IPS-15b (cell line): ENCODE measurements at regions not wholly inside any gene's neighbourhood (a gene's known extent, or its start where the extent isn't known, plus 50 kb on each side); places are given as distances from the start of the nearest gene placed in this dataset.

Experiments used
- H3K27me3 ChIP-seq: one replicate; pipeline ENCODE4 v1.6.1; 2013; ENCODE audit warnings: low read length; ENCODE audit not compliant: control insufficient read depth, insufficient read depth
- H3K36me3 ChIP-seq: one replicate; pipeline ENCODE4 v1.6.1; 2013; ENCODE audit warnings: low read length; ENCODE audit not compliant: control insufficient read depth, insufficient read depth
- H3K4me1 ChIP-seq: one replicate; pipeline ENCODE4 v1.6.1; 2013; ENCODE audit warnings: mild to moderate bottlenecking, low read length; ENCODE audit not compliant: control insufficient read depth, insufficient read depth
- H3K4me3 ChIP-seq: one replicate; pipeline ENCODE4 v1.5.1; 2013; ENCODE audit warnings: low read depth, low read length
- H3K9ac ChIP-seq: one replicate; pipeline ENCODE4 v1.6.1; 2013; ENCODE audit warnings: low read depth, mild to moderate bottlenecking, low read length
- H3K9me3 ChIP-seq: one replicate; pipeline ENCODE4 v1.6.1; 2013; ENCODE audit warnings: mild to moderate bottlenecking, low read length; ENCODE audit not compliant: control insufficient read depth, insufficient read depth

- no peaks in the 10 kb centered on the region for H3K36me3 ChIP-seq
- H3K4me1 ChIP-seq: no peaks in the 10 kb centered on the region
- no peak overlapping the region for H3K9ac ChIP-seq
- peaks cover 5% of the 10 kb centered on the region for H3K27me3 ChIP-seq
- H3K4me3 ChIP-seq: no peak overlapping the region
- peaks cover 3% of the 10 kb centered on the region for H3K9me3 ChIP-seq
Measured at GRCh38 chr20:61025536-61025935, 226.5 kb upstream of the CDH4 start.

- Histone ChIP-seq H3K9ac (no peak overlapping the region), H3K9me3 (peaks cover 3% of the 10 kb centered on the region), H3K4me3 (no peak overlapping the region), H3K27me3 (peaks cover 6% of the 10 kb centered on the region), H3K36me3 (no peaks in the 10 kb centered on the region), H3K4me1 (no peaks in the 10 kb centered on the region)
Measured at GRCh38 chr20:61026173-61026572, 225.9 kb upstream of the CDH4 start.

GRCh38 chr20:61026731-61027130 lies 225.3 kb upstream of the CDH4 start:
- H3K9ac ChIP-seq: no peak overlapping the region
- no peaks in the 10 kb centered on the region for H3K4me1 ChIP-seq
- H3K36me3 ChIP-seq: no peaks in the 10 kb centered on the region
- H3K9me3 ChIP-seq: peaks cover 3% of the 10 kb centered on the region
- peaks cover 6% of the 10 kb centered on the region for H3K27me3 ChIP-seq
- H3K4me3 ChIP-seq: no peak overlapping the region

DNA sequence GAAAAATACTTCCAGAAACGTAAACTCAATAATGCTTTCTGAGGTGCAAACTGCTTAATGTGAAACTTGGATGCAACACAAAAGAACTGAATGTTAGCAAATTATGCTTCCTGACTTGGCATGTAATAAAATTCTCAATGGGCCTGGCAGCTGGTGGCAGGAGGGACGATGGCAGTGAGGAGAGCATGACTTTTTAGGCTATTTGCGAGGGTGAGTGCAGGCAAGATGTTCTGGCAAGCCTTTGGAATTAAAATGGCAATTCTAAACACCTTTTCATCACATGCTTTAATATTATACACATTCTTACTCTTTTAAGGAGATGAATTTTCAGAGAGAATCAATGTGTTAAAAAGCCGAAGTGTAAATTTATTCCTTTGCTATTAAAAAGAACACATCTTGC lies 224.8 kb upstream of the CDH4 start:
- peaks cover 6% of the 10 kb centered on the region for H3K27me3 ChIP-seq
- H3K9me3 ChIP-seq: peaks cover 3% of the 10 kb centered on the region
- H3K36me3 ChIP-seq: no peaks in the 10 kb centered on the region
- H3K9ac ChIP-seq: no peak overlapping the region
- H3K4me1 ChIP-seq: no peaks in the 10 kb centered on the region
- H3K4me3 ChIP-seq: no peak overlapping the region

GRCh38 chr20:61030130-61030529 lies 221.9 kb upstream of the CDH4 start:
- Histone ChIP-seq H3K4me1 (no peaks in the 10 kb centered on the region), H3K4me3 (no peak overlapping the region), H3K36me3 (no peaks in the 10 kb centered on the region), H3K9ac (no peak overlapping the region), H3K27me3 (peaks cover 6% of the 10 kb centered on the region), H3K9me3 (peaks cover 3% of the 10 kb centered on the region)

GRCh38 chr20:61031101-61031830 lies 220.8 kb upstream of the CDH4 start:
- H3K9ac ChIP-seq: no peak overlapping the region
- no peaks in the 10 kb centered on the region for H3K36me3 ChIP-seq
- no peaks in the 10 kb centered on the region for H3K4me1 ChIP-seq

DNA sequence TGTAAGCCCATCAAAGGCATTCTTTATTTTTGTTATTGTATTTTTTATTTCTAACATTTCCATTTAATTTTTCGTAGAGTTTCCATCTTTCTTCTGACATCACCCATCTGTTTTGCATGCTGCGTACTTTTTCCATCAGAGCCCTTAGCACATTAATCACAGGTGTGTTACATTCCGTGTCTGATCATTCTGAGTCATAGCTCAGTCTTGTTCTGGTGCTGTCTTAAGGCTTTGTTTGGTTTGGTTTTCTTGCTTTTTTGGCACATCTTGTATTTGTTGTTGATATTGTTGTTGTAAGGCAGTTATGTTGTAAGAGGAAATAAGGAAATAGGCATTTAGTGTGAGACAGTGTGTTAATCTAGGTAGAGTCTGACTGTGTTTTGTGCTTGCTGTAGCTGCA lies 214.6 kb upstream of the CDH4 start:
- H3K4me3 ChIP-seq: no peak overlapping the region
- no peak overlapping the region for H3K9ac ChIP-seq
- H3K9me3 ChIP-seq: no peaks in the 10 kb centered on the region
- no peaks in the 10 kb centered on the region for H3K36me3 ChIP-seq
- H3K27me3 ChIP-seq: peaks cover 16% of the 10 kb centered on the region
- no peaks in the 10 kb centered on the region for H3K4me1 ChIP-seq

More at GRCh38 chr20:61031101-61031830, 220.8 kb upstream of the CDH4 start:
- H3K4me3 ChIP-seq: no peak overlapping the region
- peaks cover 6% of the 10 kb centered on the region for H3K27me3 ChIP-seq
- H3K9me3 ChIP-seq: peaks cover 3% of the 10 kb centered on the region

DNA sequence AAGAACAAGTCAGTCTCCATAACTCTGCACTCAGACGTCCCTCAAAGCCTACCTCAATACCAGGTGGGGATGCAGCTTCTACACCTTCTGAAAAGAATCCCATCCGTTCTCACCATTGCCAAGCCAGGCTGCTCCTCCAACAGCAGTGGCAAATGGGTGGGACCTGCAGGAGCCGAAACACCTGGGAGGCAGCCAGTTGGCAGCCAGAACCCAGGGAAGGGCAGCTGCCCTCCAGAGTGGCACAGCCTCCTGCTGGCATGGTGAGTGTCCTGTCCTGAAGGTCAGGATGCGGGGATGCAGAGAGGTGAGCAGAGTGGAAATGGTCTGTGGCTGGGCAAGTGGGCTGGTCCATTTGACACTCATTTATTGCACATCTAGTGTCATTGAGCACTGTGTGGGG lies 210.6 kb upstream of the CDH4 start:
- H3K4me1 ChIP-seq: no peaks in the 10 kb centered on the region
- no peaks in the 10 kb centered on the region for H3K9me3 ChIP-seq
- H3K4me3 ChIP-seq: no peak overlapping the region
- H3K9ac ChIP-seq: no peak overlapping the region
- H3K36me3 ChIP-seq: no peaks in the 10 kb centered on the region
- H3K27me3 ChIP-seq: peaks cover 16% of the 10 kb centered on the region

DNA sequence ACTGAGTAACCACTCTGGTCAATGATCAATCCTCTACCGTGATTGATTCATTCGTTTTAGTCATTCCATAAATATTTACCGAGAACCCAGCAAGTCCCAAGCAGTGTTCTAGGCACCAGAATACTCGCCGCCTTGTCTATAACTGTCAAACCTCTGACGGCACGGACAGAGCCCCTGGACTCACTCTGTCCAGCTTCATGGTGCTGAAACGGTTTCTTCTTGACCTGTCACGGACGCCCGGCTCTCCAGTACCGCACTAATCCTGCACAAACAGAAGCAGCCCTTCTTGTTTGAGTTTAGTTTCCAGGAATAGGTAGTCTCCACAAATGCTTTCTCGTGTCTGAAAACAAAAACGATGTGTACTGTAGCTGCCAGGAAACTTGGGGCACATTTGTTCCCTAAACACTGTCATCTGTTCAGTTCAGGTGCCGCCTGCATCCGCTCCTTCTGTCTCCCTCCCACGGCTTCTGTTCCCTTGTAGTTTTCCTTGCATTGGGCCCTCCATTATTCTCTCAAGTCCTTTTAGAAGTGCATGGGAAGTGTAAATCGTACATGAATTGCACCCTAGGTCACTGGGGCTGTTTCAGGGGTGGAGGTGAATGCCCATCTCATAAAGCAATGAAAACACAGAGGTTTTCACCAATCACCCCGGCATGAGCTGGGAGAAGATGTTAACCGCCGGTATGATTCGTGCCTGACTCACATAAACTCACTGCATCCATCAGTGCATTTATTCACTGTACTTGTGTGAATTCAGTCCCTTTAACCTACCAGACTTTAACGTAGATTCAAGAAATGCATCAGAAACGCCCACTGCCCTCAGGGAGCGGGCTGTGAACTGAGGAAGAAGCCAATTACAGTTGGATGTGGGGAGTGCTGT lies 209.3 kb upstream of the CDH4 start:
- H3K36me3 ChIP-seq: no peaks in the 10 kb centered on the region
- H3K27me3 ChIP-seq: peaks cover 21% of the 10 kb centered on the region
- H3K9me3 ChIP-seq: no peaks in the 10 kb centered on the region
- H3K4me3 ChIP-seq: no peak overlapping the region
- H3K4me1 ChIP-seq: no peaks in the 10 kb centered on the region
- no peak overlapping the region for H3K9ac ChIP-seq

- H3K27me3 ChIP-seq: peaks cover 14% of the 10 kb centered on the region
- H3K36me3 ChIP-seq: no peaks in the 10 kb centered on the region
- H3K9me3 ChIP-seq: no peaks in the 10 kb centered on the region
- H3K4me1 ChIP-seq: no peaks in the 10 kb centered on the region
- no peak overlapping the region for H3K9ac ChIP-seq
- no peak overlapping the region for H3K4me3 ChIP-seq
Measured at GRCh38 chr20:61043681-61044080, 208.4 kb upstream of the CDH4 start.

DNA sequence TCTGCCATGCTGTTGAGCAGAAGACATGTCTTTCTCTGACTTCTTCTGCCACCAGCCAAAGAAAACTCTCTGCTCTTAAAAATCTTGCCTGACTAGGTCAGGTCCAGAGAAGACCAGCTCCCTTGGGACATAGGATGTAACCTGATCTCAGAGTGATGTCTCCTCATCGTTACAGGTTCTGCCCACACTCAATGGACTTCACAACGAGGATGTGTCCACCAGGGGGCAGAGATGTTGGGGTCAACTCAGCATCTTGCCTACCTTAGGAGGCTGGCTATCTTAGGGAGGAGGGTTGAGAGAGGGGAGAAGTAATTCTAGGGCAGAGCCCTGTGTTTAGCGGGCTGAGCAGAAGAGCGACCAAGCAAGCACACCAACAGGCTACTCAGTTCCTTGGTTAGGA lies 207.6 kb upstream of the CDH4 start:
- Histone ChIP-seq H3K4me1 (no peaks in the 10 kb centered on the region), H3K9ac (no peak overlapping the region), H3K9me3 (no peaks in the 10 kb centered on the region), H3K27me3 (peaks cover 14% of the 10 kb centered on the region), H3K4me3 (no peak overlapping the region), H3K36me3 (no peaks in the 10 kb centered on the region)

- no peaks in the 10 kb centered on the region for H3K4me1 ChIP-seq
- H3K36me3 ChIP-seq: no peaks in the 10 kb centered on the region
- no peaks in the 10 kb centered on the region for H3K9me3 ChIP-seq
- no peak overlapping the region for H3K9ac ChIP-seq
- H3K27me3 ChIP-seq: peaks cover 15% of the 10 kb centered on the region
- H3K4me3 ChIP-seq: no peak overlapping the region
Measured at GRCh38 chr20:61045091-61045490, 207.0 kb upstream of the CDH4 start.
